Stimulated activated naive CD4-positive, alpha-beta T cell (primary cell): ENCODE measurements at regions not wholly inside any gene's neighbourhood (a gene's known extent, or its start where the extent isn't known, plus 50 kb on each side); places are given as distances from the start of the nearest gene placed in this dataset.

Experiments used
- DNase-seq, 6 experiments: peaks; one replicate each; lab custom pipeline; 2025; lab: John Stamatoyannopoulos, UW

DNA sequence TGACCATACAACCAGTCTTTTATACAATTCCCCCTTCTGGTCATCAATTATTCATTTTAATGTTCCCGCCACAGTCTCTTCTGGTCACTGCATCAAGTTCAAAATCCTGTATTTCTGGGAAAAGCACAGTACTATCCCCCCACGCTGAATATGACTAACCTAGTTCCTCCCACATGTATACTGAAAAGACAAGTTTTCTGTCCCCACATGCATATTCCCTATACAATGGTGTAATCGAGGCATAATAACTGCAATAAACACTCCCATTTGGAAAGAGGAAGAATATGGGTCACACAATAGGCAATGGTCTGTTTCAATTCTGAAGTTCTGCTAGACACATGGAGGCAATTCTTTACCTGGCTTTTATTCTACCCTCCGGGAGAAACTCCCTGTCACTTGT is 344.9 kb downstream of the EFNA5 start:
- DNase-seq = no peak

DNA sequence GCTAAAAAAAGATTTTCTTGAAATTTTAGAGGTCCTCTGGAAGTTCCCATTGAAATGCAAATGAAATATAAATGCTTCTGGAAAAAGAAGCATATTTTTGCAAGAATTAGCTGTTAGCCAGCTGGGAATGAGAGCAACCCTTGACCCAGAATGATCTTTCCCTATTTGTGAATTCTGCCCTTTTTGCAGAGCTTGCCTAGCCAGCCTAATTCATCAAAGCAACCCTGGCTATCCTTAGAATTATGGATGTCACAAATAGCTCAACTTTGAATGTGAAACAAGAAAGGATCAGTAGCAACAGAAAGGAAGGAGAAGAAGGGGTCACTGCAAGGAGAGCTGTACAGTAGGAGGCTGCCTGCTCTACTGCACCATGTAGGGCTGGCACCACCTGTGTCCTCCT is 345.9 kb downstream of the EFNA5 start:
- no peak for DNase-seq

DNA sequence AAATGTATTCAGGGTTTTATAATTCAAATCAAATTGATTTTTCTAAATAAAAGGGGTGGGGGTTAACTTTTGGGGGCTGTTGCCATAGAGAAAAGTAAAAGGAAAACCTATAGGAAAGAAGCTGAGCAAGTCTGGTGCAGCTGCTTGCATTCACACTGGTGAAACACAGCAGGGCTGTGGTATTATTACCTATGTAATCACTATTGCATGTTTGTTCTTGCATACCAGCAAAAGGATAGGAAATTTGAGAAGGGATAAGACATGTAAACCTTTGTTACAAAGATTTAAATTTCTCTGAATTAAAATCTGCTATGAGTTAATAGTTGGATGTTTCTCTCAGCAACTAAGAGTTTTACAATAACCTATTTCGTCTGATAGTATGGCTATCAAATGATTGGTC is 346.7 kb downstream of the EFNA5 start:
- DNase-seq = no peak

DNA sequence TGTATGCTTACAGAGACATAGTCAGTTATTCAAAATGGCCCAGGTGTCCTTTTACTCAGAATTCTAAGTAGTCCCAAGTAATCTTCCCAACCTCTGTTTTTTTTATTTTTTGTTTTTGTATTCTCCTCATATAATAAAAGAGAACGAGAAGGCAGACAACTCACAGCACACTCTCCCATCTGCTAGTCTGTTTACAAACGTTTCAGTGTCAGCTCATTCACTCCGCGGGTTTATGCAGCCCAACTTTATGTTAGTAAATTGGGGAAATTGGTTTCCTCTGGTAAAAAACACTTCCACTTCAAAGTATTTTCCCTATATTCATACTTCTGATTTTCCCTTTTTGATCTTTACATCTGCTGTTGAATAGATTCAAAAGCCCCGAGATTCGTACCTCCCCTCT is 347.2 kb downstream of the EFNA5 start:
- no peak for DNase-seq

DNA sequence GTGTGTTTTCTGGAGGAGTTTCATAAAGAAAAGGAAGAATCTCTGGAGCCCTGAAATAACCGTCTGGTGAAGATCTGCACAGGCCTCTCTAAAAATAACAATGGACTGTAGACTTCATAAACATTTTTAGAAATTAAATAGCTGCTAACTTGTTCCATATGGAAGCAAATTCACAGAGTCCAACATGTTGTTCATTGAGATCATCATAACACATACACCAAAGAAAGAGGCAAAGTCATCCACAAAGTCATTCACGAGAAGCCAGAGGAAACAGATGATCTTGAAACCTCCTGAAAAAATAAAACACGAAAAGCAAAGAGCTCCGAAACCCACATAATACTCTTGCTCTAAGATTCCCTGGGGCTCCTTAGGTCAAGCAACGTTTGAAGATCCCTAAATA is 347.8 kb downstream of the EFNA5 start:
- no peak for DNase-seq

DNA sequence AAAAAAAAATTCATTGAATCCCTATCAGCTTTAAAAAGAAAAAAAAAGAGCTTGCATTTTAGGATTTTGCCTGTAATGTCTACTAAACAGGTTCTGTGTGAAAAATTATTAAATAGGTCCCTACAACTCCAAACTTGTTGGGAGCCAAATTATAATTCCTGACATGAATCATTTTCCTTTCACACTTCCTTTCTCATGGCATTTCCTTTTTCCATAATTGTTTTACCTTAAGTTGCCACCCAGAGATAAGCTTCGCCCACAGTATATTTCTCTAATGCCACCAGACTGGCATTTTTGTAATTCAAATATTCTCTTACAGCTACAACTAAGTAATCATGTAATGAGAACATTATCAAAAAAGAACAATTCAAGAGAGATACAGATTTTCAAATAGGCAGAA is 348.8 kb downstream of the EFNA5 start:
- DNase-seq = no peak

DNA sequence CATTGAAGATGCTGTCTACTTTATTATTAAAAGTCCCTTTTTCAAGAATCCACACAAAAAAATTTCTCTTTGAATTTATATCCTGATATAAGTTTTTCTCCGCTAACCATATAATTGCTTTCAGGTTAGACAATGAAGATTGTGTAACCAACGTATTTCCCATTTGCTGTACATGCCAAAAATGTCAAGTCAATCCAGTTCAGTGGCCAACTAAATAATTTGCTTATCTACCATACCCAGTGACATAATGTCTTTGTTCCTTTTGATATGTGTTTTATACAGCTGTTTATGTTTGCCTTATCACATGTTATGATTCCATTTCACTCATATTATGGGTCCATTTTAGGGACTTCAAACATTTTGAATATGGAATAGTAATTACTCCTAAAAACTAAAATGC is 349.9 kb downstream of the EFNA5 start:
- DNase-seq = no peak

DNA sequence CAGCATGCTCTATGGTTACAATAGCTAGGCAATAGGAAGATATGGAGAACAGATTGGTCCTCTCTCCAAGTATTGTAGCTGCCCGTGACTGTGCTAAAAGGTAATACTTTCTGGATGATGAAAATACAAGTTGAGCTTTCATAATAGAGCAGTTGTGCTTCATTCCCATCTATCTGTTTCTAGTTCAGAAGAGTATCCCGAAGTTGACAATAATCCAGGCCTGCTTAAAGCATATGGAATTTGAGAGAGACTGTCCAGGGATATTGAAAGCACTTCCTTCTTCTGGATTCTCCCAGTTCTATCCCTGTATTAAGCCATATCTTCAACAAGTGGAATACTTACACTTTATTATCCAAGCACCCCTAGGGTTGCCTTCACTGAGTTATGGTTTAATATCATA is 350.4 kb downstream of the EFNA5 start:
- no peak for DNase-seq

DNA sequence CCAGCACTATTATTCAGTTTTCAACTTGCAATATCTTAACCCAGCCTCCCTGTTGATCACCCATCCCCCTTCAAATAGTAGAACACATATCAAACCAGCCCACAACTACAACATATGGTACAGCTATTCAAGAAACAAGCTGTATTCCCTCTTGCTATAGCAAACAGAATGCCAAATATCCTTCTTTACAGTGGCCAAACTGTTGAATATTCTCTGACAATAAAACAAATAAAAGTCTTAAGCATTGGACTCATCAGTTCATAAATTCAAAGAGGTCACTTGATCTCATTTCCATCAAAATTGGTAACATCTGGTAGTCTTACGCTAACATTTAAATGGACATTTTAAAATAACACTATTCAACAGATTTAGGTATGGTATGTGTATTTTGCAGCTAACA is 350.8 kb downstream of the EFNA5 start:
- DNase-seq = no peak

DNA sequence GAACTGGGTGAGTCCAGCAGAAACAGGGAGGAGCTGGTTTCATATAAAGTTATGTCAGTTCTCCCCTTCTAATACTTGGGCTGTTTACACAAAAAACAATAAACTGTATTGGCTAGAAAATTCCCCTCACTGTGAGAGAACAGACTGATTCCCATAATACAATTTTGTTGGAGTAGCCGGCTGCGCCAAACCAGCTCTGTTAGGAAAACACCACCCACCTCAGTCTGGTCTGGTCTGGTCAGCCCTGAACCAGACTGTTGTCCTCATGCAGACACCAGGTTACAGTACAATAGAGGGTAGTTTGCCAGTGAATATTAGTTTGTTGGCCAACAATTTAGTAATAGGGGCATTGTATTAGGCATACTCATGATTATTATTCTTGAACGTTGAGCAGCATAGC is 356.4 kb downstream of the EFNA5 start:
- no peak for DNase-seq

DNA sequence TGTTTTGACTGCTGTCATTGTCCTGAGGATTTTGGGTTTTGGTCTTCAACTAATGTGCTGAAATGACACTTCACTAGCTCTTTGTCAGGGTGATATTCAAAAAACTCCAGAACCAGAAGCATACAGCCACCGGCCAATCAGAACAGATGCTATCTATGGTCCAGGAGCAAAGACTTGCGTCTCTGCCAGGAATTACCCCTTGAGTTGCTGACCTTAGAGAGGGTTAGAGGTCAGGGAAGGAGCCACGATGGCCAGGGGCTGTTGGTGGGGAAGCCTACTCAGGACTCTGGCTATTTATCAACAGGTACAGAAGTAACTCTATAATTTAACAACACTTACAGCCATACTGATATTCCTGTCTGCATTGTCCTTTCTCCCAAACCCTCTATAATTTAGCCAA is 356.8 kb downstream of the EFNA5 start:
- no peak for DNase-seq

DNA sequence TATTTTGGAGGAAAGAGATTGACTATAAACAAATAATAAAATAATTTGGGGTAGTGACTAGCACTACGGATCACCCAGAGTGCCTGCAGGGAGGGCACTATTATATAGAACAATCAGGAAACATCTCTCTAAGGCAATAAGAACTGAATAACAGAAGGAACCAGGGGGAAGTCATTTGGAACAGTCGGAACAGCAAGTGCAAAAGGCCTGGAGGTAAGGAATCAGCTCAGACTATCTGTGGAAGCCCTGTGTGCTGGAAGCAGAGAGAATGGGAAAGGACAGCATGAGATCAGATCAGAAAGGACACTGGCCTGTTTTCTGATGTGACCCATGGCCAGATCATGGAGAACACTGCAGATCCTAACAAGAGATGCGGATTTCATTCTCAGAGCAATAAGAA is 357.6 kb downstream of the EFNA5 start:
- DNase-seq = no peak

DNA sequence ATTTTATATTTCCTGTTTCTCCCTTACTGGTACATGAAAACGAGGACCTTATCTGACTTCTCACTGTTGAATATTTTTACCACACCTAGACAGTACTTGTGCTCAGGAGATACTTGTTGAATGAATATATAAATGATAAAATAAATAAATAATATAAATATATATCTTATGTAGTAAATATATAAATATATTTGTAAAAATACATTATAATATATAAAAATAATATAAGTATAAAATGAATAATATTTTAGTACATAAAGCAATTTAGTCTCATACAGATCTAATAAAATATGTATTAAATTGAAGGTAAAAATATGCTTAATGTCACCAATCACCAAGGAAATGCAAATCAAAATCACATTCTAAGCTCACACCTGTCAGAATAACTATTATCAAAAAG is 360.6 kb downstream of the EFNA5 start:
- DNase-seq = no peak

DNA sequence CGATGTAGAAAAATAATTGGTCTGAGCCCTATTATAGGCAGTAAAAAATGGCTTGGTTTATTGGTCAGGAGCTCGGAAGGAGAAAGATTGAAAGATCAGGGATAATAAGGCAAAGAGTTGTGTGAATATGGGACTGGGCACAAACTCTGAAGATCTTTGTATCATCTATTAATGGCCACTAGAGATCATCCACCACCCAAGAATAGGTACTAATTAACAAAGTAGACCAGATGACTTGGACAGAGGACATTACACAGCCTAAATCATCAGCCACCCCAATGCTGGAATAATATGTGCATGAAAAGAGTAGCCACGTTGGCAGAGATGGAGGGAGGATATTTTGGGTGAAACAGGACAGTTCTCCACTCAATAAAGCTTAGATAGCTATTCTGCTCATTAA is 364.1 kb downstream of the EFNA5 start:
- DNase-seq = no peak

DNA sequence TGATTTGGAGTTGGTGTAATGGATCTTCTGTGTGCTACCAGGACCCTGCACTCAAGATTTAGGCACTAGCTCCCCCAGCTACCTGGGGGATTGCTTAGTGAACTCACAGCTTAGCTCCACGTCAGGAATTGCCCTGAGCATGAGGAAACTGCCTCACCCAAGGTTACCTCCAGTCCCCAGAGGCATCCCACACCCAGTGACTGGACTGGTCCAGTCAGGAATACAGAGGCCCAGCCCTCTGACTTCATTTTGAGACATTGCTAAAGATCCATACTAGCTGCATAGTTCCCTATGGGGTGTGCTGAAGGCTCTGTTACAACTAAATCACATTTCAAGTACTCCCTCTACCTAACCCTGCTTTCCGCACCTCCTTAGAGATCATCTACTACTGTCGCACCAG is 364.7 kb downstream of the EFNA5 start:
- no peak for DNase-seq

DNA sequence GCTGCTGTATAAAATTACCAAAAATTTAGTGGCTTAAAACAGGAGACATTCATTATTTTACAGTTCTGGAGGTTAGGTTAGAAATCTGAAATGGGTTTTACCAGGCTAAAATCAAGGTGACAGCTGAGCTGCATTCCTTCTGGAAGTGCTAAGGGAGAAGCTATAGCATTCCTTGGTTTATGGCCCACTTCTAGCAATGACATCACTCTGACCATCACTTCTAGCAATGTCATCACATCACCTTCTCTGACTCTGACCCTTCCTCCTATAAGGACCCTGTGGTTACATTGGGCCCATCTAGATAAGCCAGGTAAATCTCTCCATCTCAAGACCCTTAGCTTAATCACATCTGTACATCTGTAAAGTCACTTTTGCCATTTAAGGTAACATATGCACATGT is 366.1 kb downstream of the EFNA5 start:
- no peak for DNase-seq

DNA sequence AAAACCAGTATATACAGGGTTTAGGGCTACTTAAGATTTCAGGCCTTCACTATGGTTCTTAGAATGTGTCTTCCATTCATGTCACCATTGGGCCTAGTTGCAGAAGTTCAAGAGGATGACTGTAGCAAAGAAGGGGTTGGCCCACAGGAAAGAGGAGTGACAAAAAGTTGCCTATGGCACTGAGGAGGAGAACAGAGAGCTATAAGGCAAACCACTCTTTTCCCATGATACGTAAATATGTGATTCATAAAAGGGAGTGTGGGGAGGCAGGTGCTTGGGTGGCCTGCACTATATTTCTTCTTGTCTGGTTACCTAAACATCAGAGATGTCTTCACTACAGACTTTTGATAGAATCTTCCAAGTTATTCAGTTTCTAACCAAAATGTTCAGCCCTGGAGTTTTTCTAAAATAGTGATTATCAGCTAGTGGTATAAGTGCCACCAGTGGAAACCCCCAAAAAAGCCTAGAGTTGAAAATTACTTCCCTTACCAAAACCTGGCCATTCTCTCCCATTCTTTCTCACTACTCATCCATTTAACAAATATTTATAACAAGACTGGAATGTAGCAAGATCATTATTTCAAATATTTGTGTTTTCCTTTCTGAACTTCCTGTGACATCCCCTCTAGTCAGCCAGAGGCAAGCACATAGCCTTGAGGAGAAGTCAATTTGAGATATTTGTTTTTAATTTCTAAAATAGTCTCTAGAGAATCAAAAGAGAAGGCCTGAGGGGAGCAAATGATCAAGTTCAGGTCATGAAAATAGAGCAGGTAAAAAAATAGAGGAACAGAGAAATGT is 367.4 kb downstream of the EFNA5 start:
- no peak for DNase-seq

DNA sequence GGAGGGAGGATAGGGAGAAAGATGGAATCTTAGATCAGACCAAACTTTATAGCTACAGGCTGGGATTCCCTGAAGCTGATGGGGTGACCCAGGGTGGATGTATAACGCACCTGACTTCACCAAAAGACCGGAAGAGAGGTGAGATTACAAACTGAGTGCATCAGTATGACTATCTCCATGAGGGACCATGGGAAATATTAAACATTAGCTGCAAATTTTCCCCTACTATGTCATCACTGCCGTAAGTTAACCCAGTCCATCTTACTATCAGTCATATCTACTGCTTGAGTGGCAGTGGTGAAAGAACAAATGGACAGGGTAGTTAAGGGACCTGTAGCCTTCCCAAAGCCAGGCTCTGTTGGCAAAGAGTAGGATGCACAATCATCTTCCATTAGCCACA is 368.3 kb downstream of the EFNA5 start:
- no peak for DNase-seq

DNA sequence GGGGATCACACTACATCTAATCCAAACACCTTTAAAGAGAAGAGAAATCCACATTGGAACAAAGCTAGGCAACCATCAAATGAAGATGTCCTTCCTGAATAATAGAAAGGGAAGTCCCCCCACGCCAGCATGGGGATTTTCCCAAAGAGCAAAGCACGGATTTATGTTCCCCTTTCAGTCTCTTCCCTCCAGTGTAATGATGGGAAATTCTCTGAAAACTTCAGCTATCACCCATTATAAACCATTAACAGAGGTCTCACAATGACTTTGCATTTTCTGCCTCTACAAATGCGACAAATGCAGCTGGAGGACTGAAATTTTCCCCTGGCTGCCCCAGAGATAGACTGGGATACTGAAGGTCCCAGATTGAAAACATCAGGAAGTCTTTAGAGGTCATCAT is 368.7 kb downstream of the EFNA5 start:
- no peak for DNase-seq

DNA sequence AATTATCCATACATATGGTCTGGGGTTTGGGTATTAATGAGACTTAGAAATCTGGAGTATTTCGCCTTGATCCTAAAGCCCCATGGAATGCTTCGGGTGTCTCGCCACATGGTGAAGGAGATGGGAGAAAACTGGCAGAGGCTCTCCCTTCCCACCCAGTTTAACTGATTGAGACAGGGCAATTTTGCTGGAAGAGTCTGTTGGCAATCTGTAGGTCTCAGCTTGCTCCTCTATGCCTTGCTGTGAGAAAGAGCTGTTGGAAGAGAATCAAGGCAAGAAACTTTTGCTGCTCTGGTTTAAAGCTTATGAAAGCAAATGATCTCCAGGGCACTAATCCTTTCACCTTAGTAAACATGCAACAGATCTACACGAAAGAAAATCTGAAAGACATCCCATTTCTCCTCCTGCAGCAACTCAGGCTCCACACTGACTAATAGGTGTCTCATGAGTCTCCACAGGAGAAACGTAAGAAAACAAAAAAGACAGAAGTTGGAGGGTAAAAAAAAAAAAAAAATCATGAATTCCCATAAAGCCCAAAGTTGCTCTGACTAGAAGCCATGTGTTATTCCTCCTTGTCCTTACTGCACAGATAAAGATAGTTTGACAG is 369.9 kb downstream of the EFNA5 start:
- no peak for DNase-seq

DNA sequence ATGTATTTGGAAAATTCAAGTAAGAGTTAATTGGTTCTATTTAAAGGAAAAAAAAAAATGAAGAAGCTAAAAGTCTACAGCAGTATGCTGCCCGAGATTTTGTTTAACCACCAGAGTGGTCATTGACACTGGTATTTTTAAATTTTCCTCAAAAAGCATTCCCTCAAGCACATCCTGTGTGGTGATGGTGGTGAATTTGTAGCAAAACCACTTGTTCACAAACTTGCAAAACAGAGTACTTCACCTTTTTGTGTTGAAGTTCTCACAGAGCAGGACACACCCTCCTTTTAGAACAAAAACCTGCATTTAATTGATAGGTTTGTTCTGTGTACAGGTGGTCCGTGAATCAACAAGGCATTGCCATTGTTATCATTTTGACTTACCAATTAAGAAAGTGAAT is 374.2 kb downstream of the EFNA5 start:
- no peak for DNase-seq

DNA sequence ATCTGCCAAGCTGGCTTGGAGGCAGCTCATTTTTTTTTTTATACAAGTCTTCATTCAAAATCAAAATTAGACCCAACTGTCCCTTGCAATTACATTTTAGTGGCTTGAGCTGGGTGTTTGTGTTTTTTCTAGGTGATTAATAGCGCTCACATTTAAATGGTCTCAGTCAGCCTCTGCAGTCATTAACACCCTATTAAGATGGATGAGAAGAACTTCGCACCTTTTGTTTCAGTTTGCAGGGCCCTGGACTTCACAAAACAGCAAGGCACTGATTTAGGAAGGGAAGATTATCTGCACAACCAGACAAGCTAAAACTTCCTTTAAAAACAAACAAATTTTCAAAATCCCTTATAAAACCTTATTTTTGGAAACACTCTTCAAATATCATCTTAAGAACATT is 374.8 kb downstream of the EFNA5 start:
- DNase-seq = no peak

DNA sequence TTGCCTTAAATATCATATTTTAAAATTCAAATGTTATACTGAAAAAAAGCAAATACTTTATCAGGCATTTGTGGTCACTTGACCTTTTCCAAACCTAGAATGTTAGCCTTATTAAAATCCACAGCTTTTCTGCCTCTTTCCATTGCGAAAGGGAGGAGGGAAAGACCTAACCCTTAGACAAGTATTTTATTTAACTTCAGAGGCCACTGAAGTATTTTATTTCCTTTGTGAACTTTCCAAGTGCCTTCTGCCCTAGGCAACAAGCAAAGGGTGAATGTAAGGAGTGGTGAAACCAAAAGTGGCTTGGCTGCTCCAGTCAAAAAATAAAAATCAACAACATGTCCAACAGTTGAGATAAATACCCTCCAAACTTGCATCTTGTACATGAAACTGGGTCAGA is 376.1 kb downstream of the EFNA5 start:
- DNase-seq = no peak

DNA sequence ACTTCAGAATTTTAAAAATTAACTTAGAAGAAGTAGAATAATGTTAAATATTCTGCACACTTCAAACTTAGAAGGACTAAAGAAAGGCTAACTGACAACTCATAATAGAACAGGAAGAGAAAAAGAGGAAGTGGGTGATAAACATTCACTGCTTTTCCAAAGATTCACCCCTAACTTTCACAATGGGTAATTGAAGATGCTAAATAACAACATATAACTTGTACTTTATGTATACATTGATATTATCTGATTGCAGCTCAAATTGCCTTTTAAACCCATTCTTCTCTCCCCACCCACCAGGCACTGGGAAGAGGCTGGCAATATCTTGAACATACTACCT is 376.6 kb downstream of the EFNA5 start:
- DNase-seq = no peak
